ENCODE measurements at regions not wholly inside any gene's neighbourhood (a gene's known extent, or its start where the extent isn't known, plus 50 kb on each side); places are given as distances from the start of the nearest gene placed in this dataset.
"Not testable (repeated sequence)": the region's sequence is repeated elsewhere in the genome, so short reads cannot be mapped to it uniquely, and the experiment has no call there.

DNA sequence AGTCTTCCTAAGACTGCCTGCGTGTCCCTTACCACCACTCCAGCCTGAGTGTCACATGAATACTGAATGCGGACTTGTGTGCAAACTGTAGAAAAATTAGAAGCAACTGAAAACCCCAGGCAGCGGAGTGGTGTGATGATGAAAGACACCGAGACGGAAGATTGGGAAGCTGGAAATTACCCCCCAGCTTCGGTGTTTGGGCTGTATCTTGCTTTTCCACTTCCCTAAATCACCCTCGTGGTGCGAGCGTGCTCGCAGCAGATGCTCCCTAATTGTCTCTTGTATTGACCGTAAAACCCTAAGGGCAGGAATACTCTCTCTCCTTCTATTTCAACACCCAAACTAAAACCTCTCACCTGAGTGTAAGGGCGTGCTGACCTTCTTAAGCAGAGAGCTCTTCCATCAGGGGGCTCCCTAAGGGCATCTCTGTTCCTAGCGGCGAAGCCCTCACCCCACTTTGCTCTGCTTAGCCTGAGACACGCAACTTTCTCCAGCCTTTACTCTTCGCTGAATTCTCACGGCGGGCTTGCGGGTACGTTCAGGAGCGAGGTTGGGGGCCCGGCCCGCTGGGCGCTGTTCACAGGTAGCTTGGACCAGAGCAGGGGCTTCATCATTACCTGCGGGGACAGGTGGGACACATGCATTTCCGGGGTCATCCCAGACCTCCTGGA lies 62.4 kb downstream of the CRYBB2 start:
- no peak for DNase-seq

GRCh38 chr22:25282346-25282670 lies 62.9 kb downstream of the CRYBB2 start:
- DNase-seq = no peak

- no peak for DNase-seq
These were observed 63.5 kb downstream of the CRYBB2 start for GRCh38 chr22:25282671-25283561.

- not testable (repeated sequence) for DNase-seq
These were observed 69.0 kb downstream of the CRYBB2 start for GRCh38 chr22:25288481-25288880.

DNA sequence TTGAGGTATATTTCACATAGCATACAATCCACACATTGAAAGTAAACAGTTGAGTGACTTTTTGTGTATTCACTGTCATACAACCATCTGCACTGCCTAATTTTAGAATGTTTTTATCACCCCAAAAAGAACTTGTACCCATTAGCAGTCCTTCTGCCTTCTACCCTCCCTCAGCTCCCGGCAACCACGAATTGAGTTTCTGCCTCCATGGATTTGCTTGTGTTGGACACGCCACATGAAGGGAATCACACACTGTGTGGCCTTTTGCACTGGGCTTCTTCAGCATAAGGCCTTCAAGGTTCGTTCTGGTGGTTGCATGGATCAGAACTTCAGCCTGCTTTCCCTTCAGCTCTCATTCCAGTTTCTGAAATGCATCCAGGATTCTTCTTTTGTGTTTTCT lies 82.5 kb downstream of the CRYBB2 start:
- DNase-seq = not testable (repeated sequence)

- DNase-seq = not testable (repeated sequence)
These were observed 90.1 kb downstream of the CRYBB2 start for GRCh38 chr22:25309586-25309985.

GRCh38 chr22:25311924-25312323 lies 92.5 kb downstream of the CRYBB2 start:
- DNase-seq = not testable (repeated sequence)

DNA sequence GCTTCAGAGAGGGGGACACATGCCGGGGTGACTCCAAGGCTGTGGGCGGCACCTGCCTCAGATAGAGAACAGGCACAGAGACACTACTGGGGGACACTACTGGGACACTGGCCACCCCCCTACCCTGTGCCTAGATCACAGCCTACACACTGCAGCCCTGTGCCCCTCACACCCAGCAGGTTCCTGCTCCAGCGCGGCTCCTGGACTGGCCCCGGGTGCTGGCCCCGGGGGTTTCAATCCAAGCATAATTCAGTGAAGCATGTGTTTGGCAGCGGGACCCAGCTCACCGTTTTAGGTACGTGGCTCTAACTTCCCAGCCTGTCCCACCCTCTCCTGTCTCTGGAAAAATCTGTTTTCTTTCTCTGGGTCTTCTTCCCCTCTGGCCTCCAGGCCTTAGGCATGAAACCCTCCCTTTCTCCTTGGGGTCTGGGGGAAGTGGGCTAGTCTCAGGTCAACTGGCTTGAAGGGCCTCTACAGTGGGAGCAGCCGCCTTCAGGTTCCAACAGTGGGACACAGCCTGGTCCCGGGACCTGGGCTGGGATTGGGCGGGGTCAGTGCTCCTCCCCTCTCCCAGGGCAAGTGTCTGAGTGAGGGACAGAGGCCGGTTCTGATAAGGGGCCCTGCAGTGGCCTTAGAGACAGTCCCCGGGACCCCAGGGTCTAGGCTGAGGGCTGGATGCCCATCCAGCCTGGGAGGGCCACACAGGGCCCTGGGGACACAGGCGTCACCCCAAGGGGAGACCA lies 98.8 kb downstream of the CRYBB2 start:
- no peak for DNase-seq

- no peak for DNase-seq
These were observed 107.7 kb downstream of the CRYBB2 start for GRCh38 chr22:25327018-25327755.

- no peak for DNase-seq
These were observed 111.6 kb downstream of the CRYBB2 start for GRCh38 chr22:25331050-25331449.

DNA sequence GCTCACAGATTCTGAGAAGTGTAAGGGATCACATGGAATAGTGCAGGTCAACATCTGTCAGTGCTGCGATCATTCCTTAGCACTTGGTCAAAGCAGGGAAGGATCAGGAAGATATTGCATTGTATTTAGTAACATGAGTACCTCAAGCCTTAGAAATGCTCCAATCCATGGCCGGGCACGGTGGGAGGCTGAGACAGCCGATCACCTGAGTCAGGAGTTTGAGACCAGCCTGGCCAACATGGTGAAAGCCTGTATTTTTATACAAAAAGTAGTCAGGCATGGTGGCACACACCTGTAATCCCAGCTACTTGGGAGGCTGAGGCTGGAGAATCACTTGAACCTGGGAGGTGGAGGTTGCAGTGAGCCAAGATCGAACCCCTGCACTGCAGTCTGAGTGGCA lies 112.5 kb downstream of the CRYBB2 start:
- DNase-seq = not testable (repeated sequence)

DNA sequence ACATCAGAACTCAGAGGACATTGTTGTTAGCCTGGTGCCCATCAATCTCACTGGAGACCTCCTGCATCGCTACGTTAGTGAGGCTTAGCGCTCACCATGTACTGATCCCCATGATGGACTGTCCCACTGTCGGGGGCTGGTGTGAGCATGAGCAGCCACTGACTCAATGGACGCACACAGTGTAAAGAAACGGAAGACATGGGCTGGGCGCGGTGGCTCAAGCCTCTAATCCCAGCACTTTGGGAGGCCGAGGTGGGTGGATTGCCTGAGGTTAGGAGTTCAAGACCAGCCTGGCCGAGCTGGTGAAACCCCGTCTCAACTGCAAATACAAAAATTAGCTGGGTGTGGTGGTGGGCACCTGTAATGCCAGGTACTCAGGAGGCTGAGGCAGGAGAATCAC lies 112.9 kb downstream of the CRYBB2 start:
- DNase-seq = no peak

DNA sequence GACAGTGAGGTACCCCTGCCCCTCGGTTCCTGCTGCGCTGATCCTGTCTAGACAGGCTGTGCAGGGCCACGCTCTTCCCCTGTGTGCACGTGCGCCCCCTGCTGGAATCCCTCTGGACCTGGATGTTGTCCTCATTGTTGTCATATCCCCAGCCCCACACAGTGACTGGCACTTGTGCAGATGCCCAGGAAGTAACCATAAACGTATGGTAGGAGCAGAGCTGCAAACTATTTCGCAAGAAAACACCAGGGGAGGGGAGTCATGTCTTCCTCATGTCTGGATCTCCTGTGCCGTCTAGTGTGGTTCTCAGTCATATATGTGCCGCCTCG lies 114.7 kb downstream of the CRYBB2 start:
- DNase-seq = no peak

- DNase-seq = not testable (repeated sequence)
These were observed 115.2 kb downstream of the CRYBB2 start for GRCh38 chr22:25334631-25335030.

GRCh38 chr22:25335276-25335675 lies 115.8 kb downstream of the CRYBB2 start:
- DNase-seq = not testable (repeated sequence)

- DNase-seq = not testable (repeated sequence)
These were observed 121.1 kb downstream of the CRYBB2 start for GRCh38 chr22:25340536-25340935.

- not testable (repeated sequence) for DNase-seq
These were observed 124.9 kb downstream of the CRYBB2 start for GRCh38 chr22:25344366-25344765.

DNA sequence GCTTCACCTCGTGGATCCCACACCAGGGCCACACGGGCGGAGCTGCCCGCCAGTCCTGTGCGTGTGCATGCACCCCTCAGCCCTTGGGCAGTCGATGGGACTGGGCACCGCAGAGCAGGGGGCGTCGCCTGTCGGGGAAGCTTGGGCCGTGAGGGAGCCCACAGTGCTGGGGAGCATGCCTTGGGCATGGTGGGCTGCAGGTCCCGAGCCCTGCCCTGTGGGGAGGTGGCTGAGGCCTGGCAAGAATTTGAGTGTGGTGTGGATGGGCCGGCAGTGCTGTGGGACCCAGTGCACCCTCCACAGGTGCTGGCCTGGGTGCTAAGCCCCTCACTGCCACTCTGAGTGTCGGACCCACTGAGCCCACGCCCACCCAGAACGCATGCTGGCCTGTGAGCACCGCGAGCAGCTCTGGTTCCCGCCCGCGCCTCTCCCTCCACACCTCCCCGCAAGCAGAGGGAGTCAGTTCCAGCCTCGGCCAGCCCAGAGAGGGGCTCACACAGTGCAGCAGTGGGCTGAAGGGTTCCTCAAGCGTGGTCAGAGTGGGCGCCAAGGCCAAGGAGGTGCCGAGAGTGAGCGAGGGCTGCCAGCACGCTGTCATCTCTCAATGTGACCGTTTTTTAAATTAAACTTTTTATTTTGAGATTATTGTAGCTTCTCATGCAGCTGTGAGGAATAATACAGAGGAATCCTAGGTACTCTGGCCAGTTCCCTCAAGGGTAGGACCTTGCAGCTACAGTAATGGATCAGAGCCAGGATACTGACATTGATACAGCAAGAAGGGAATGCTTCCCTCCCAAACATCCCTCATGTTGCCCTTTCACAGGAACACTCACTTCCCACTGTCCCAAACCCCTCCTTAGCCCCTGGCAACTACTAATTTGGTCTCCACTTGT lies 127.7 kb downstream of the CRYBB2 start:
- DNase-seq = no peak

- DNase-seq = no peak
These were observed 128.3 kb downstream of the CRYBB2 start for GRCh38 chr22:25347752-25348102.

GRCh38 chr22:25348391-25348790 lies 129.0 kb downstream of the CRYBB2 start:
- DNase-seq = no peak

GRCh38 chr22:25348996-25349395 lies 129.6 kb downstream of the CRYBB2 start:
- not testable (repeated sequence) for DNase-seq

- no peak for DNase-seq
These were observed 131.1 kb downstream of the CRYBB2 start for GRCh38 chr22:25350551-25350971.

All from DMS79 (cell line).